ENCODE measurements at regions not wholly inside any gene's neighbourhood (a gene's known extent, or its start where the extent isn't known, plus 50 kb on each side); places are given as distances from the start of the nearest gene placed in this dataset.
"Not testable (repeated sequence)": the region's sequence is repeated elsewhere in the genome, so short reads cannot be mapped to it uniquely, and the experiment has no call there.

DNA sequence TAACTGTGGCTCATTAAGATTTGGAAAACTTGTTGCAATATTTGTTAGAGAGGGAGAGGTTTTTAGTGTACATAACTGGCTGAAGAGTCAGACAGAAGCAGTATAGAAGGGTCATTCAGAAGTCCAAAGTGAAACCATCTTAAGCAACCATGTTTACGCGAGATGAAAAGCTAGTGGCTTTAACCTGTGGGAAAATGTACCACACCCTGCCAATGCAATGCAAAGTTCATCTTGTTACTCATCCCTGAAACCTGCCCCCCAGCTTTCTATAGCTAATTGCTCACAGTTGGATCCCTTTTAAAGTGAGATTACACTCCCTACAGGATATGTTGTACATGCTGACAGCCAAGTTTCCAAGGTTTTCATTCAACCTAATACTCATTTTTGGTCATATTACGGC is 96.7 kb upstream of the RAPGEF2 start:
- no peak for DNase-seq

- DNase-seq = no peak
These were observed 94.2 kb upstream of the RAPGEF2 start for GRCh38 chr4:159008671-159009070.

DNA sequence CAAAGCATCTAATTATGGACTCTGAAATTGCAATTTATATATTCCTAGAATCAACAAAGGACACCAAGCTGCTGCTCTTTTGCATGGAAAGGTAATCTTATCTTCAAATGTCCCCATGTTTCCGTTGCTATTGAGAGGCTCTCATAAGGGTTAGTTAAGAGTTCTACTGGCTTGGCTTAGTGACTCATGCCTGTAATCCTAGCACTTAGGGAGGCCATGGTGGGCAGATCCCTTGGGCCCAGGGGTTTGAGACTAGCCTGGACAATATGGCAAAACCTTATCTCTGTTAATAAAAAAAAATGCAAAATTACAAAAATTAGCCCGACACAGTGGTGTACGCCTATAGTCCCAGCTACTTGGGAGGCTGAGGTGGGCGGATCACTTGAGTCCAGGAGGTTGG is 93.4 kb upstream of the RAPGEF2 start:
- DNase-seq = no peak

GRCh38 chr4:159010100-159010499 is 92.8 kb upstream of the RAPGEF2 start:
- DNase-seq = no peak

DNA sequence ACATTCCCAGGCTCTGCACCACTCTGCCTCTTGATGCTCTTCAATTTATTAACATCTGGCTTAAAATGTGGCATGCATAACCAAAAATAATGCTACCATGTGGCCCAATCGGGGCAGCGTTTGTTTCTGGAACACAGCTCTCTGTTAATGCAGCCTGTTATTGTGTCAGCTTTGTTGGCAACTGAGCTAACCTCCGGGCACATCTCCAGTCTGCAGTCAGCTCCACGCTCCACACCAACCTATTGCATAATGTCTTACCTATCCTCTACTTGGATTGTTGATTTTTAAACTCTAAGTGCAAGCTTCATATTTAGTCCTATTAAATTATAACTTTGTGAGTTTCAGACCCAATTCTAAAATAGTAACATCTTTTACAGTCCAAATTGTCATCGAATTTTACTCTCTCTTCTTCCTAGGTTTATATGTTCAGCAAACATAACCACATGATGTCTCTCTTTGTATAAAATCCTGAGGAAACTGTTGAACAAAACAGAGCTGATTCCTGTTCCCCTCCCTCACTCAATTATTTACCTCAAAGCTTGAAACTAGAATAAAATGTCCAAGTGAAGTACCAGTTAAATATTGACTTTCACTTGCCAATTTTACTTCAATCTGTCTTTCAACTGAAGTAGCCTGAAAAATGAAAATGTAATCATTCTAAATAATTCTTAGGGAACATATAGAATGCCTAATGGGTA is 92.2 kb upstream of the RAPGEF2 start:
- DNase-seq = no peak

DNA sequence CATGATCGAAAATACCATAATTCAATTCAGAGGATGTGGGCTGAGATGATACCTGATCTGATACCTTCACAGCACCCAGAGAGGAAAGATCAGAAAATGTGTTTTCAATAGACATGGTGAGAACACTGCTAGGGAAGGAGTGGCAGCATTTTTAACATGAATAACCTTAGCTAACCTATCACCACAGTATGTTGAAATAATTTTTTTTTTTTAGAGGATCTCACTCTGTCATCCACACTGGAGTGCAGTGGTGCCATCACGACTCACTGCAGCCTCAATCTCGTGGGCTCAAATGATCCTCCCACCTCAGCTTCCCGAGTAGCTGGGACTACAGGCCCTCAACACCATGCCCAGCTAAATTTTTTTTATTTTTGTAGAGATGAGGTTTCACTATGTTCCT is 90.5 kb upstream of the RAPGEF2 start:
- no peak for DNase-seq

DNA sequence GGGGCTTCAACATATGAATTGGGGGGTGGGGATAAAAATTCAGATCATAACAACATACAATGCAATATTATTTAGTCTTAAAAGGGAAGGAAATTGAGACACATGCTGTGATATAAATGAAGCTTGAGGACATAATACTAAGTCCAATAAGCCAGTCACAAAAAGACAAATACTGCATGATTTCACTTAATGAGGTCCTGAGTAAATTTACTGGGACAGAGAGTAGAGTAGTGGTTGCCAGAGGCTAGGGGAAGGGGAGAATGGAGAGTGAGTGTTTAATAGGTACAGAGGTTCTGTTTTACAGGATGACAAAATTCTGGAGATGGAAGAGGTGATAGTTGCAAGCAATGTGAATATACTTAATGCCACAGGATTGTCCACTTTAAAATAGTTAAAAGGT is 89.2 kb upstream of the RAPGEF2 start:
- DNase-seq = no peak

DNA sequence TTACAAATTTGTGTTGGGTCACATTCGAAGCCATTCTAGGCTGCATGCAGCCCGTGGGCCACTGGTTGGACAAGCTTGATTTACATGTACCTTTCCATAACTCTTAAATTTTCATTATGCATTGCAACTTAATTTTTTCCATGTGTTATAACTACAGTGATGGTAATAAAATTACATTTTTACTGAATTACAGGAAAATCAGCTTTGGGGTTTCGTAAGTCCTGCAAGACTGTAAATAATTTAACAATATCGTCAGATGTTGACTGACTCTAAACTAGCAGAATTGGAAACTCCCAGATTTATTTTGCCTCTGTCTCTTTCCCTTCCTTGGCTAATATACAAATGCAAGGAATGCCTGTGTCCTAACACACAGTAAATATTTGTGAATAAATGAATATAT is 88.0 kb upstream of the RAPGEF2 start:
- DNase-seq = no peak

GRCh38 chr4:159015841-159016240 is 87.0 kb upstream of the RAPGEF2 start:
- DNase-seq = no peak

- no peak for DNase-seq
These were observed 86.3 kb upstream of the RAPGEF2 start for GRCh38 chr4:159016593-159017024.

- no peak for DNase-seq
These were observed 85.4 kb upstream of the RAPGEF2 start for GRCh38 chr4:159017323-159018026.

DNA sequence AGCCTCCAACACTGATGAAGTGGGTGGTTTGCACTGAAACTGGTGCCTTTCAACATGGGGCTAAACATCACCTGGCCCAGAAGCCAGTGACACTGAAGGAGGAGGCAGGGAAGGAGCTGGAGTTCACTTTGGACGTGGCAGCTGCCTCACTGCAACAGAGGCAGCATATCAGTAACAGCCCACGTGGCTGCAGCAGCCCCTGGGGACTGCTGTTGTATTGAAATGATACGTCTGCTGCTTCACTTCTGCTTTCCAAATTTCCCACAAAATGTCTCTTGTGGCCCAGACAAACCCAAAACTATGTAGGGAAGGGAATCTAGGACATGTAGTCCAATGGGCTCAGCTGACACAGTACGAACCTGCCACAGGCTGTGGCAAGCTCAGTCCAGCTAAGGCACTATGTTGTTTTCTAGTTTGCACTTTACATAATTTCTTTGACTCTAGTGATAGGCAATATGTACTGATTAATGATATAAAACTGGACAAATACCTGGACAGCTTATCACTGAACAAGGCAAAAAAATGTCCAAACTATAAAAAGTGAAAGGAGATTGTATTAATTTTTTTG is 84.7 kb upstream of the RAPGEF2 start:
- DNase-seq = no peak

DNA sequence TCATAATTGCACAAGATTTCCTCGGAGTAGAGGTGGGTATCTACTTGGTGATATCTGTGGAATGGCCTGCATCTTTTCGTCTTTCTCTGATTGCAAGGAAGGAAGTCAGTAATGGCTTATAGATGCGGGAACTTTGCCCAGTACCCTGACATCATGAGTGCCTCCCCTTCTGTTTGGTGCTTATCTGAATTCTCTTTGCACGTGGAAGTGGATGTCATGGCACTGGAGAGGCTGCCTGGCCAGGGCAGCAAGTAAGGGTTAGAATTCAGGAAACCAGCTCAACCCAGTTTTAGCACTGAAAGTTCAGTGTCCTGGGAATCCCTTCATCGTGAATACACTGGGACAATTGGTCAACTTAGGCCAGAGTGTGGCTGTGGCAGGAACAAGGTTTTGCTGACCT is 83.5 kb upstream of the RAPGEF2 start:
- DNase-seq = no peak

DNA sequence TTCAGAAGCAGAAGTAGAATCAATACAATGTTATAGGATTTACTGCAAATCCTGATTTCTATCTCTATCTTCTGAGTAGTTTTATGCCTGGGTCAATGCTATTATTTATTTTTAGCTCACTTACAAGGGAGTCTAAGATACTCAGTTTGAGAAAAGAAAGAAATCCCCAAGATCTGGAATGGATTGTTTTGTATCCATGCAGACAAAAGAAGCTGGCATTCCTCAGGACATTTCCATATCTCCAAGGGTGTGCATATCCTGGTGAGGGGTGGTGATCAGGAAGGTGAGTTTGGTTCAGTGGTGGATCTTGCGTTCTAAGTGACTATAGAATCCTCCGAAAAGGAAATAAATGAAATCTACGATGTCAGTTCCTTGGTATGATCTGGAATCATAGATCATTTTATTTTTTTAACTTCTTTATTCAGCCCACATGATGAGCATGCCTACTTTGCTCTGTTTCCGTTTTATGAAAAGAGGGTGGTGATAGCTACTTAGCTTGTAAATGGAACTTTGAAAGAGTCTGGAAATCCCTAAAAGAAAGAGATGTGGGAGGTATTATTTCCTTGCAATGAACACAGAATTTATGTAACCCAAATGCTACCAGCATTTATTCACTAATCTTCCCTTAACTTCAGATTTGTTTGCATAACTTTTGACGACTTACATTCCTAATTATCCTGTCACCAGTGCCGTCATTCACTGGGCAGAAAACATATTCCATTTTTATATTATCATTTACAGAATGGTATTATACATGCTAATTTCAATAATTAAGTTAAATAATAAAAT is 81.1 kb upstream of the RAPGEF2 start:
- DNase-seq = no peak

DNA sequence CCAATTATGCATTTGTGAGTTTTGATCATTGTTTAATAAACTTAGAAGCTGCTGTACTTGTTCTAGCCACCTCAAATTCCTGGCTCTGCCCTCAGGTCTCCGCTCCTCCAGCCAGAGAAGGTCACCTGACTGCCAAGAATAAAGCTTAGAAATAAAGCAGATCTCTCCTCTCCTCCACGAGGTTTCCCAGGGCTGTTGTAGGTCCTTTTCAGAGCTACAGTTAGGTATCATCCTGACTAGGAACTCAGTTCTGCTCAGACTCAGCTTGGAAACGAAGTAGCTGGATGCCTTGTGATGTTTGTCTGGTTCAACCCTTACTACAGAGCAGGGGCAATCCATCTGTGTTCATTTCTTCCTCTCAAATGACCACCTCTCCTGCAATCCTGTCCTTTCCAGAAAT is 79.1 kb upstream of the RAPGEF2 start:
- no peak for DNase-seq

DNA sequence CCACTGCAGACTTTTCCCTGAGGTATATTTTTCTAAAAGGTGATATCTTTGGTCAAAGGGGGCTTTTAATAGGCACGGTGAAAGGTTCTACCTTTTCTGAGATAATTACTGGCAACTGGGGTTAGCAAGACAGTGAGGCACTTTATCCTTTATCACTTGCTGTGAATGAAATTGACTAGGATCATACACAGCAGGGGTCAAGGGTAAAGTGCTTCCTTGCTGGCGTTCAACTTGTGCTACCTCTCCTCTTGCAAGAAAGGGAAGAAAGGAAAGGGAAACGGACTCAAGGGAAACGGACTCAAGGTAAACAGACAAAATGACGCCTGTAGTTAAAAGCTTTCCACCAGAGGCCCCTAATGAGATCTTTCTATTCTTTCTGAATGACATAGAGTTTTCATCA is 78.6 kb upstream of the RAPGEF2 start:
- no peak for DNase-seq

DNA sequence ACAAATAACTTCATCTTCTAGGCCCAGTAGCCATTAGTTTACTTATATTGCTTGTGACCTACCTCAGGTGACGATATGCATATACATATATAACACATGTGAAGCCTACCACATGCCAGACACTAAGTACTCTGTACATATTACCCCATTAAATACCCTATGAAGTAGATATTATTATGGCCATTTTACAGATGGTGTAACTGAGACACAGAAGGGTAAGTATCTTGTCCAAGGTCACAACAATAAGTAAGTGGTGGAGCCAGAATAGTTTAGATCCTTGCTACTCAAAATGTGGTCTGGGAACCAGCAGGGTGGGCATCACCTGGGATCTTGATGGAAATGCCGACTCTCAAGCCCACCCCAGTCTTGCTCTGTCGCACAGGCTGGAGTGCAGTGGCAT is 78.1 kb upstream of the RAPGEF2 start:
- DNase-seq = no peak

DNA sequence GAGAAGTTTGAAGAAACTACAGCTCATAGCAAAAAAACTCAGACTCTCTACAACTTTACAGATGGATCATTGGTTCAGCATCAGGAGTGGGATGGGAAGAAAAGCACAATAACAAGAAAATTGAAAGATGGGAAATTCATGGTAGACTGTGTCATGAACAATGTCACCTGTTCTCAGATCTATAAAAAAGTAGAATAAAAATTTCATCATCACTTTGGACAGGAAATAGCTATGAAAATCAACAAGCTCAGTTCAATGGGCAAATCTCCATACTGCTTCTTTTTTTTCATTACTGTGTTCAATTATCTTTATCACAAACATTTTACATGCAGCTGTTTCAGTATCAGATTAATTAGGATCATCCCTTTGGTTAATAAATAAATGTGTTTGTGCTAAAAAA is 76.5 kb upstream of the RAPGEF2 start:
- no peak for DNase-seq

- DNase-seq = no peak
These were observed 75.3 kb upstream of the RAPGEF2 start for GRCh38 chr4:159027535-159027934.

DNA sequence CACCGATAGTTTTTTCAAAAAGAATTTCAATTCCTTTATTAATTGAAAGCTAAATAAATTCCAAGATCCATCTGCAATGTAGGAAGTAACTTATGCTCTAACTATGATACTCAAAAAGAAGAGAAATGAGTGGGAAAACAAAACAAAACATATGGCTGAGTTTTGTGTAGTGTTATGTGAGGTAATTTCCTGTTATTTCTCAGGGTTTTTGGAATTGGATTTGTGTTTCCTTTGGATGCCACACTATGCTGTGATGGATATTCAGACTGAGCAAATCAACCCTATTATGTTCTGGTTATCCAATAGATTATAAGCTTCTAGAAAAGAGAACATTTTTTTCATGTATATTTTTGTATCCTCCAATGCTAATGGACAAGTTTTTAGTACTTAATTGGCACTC is 73.4 kb upstream of the RAPGEF2 start:
- no peak for DNase-seq

DNA sequence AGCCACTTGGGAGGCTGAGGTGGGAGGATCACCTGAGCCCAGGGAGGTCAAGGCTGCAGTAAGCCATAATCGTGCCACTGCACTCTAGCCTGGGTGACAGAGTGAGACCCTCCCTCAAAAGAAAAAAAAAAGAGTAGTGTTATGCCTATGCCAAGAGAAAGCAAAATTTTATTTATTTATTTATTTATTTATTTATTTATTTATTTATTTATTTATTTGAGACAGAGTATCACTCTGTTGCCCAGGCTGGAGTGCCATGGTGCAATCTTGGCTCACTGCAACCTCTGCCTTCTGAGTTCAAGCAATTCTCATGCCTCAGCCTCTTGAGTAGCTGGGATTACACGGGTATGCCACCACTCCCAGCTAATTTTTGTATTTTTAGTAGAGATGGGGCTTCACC is 72.6 kb upstream of the RAPGEF2 start:
- DNase-seq = not testable (repeated sequence)

GRCh38 chr4:159035570-159035969 is 67.3 kb upstream of the RAPGEF2 start:
- DNase-seq = no peak

DNA sequence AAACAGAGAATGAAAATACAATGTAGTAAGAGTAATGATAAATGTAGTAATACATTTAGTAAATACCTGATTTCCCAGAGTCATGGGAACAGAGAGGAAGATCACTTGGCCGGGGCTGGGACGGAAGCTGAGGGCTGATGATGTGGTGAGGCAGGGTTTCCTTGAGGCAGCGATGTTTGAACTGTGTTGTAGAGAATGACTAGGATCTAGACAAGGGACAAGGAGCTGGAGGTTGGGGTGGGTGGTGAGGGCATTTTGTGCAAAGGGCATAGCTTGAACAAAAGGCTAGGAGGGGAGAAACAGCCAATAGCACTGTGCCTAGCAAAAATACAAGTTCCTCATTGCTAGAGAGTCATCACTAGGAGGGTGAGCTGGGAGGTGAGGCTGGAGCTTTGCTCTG is 64.3 kb upstream of the RAPGEF2 start:
- DNase-seq = no peak

Data from stimulated activated CD4-positive, alpha-beta T cell treated with anti-CD3 and anti-CD28 coated beads, Interleukin-15, amount 100 ng/mL, for 24 hours (primary cell).